ENCODE measurements at regions not wholly inside any gene's neighbourhood (a gene's known extent, or its start where the extent isn't known, plus 50 kb on each side); places are given as distances from the start of the nearest gene placed in this dataset.

DNA sequence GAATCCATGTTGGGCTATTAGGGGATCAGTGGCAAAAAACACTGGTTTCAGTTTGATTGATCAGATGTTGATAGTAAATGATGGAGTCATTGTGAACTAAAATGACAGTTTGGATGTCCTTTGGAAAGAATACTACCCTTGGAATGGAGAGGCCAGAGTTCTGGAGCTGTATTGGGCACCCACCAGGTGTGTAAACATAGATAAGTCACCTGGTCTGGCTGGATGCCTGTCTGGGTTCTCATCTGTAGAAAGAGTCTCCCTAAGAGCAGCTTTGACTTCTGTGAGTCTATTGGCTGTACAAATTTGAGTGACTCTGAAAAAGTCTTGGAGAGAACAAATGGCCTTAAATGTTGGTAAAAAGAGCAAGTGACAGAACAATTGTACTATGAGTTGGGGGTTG is 115.0 kb downstream of the SCP2D1 start:
- Histone ChIP-seq H3K4me1 (no peaks in the 10 kb centered on the region), H3K27ac (no peak overlapping the region), H3K36me3 (no peaks in the 10 kb centered on the region), H3K27me3 (replicated peaks in 1 of 7) (no peaks in the 10 kb centered on the region), H3K9me3 (peaks cover 0 to 9% (median 0%) of the 10 kb centered on the region in 8 donors), H3K4me3 (no peak overlapping the region)
- no peak for TF ChIP-seq POLR2AphosphoS5 (IDR thresholded peaks at IDR 0.05)
- TF ChIP-seq, protein P1, sequence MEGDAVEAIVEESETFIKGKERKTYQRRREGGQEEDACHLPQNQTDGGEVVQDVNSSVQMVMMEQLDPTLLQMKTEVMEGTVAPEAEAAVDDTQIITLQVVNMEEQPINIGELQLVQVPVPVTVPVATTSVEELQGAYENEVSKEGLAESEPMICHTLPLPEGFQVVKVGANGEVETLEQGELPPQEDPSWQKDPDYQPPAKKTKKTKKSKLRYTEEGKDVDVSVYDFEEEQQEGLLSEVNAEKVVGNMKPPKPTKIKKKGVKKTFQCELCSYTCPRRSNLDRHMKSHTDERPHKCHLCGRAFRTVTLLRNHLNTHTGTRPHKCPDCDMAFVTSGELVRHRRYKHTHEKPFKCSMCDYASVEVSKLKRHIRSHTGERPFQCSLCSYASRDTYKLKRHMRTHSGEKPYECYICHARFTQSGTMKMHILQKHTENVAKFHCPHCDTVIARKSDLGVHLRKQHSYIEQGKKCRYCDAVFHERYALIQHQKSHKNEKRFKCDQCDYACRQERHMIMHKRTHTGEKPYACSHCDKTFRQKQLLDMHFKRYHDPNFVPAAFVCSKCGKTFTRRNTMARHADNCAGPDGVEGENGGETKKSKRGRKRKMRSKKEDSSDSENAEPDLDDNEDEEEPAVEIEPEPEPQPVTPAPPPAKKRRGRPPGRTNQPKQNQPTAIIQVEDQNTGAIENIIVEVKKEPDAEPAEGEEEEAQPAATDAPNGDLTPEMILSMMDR (IDR thresholded peaks at IDR 0.05 in 8 of 11, conservative IDR thresholded peaks at IDR 0.05 in 3 of 11): no peak
- TF ChIP-seq POLR2A (IDR thresholded peaks at IDR 0.05): no peak
- intact Hi-C loops (cut with DNase I; ENCODE audit: low total_unique reads): no loop called here
- no peak for DNase-seq

DNA sequence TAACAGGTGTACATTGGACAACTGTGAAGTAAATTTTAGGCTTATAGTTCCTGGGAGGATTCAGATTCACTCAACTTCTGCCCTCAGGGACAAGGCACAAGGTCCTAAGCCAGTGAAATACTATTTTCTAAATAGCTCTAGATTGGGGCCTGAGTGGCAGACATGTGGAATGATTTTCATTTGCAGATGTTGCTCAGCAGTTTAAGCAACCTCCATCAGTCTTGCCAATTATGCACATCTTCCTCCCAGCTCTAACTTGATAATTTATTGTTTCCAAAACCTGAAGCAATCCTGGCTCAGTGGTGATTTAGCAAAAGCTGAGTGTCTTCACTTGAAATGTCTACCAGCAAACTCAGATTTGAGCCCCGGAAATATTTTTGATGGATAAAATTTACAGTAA is 116.2 kb downstream of the SCP2D1 start:
- TF ChIP-seq, protein P1 (IDR thresholded peaks at IDR 0.05 in 8 of 11, conservative IDR thresholded peaks at IDR 0.05 in 3 of 11): no peak
- no peak for TF ChIP-seq POLR2AphosphoS5 (IDR thresholded peaks at IDR 0.05)
- no peak for TF ChIP-seq POLR2A (IDR thresholded peaks at IDR 0.05)
- Histone ChIP-seq H3K9me3 (peaks cover 0 to 12% (median 0%) of the 10 kb centered on the region in 8 donors), H3K27me3 (replicated peaks in 1 of 7) (no peaks in the 10 kb centered on the region), H3K4me3 (no peak overlapping the region), H3K27ac (no peak overlapping the region), H3K4me1 (no peaks in the 10 kb centered on the region), H3K36me3 (no peaks in the 10 kb centered on the region)
- intact Hi-C loops (cut with DNase I; ENCODE audit: low total_unique reads): no loop called here
- DNase-seq: no peak
- 91 to 99% (median 94%) methylated on average over 1 of the region's 1 CpG for WGBS, 5 donors

DNA sequence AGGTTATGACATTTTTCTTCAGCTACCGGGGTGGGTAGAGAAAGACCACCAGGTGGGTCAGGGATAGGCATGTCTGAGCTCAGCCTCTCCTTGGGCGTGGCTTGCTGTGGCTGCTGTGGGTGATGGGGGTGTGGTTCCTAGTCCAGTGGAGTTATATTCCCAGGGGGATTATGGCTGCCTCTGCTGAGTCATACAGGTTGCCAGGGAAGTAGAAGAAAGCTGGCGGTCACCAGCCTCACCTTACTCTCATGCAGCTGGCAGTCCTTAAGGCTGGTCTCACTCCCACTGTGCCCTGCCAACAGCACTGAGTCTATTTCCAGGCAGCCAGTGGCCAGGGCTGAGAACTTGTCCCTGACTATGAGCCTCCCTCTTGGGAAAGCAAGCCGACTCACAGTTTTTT is 130.0 kb downstream of the SCP2D1 start:
- Histone ChIP-seq H3K36me3 (no peaks in the 10 kb centered on the region), H3K27me3 (replicated peaks in 1 of 7) (peaks cover 0 to 23% (median 0%) of the 10 kb centered on the region in 7 donors), H3K9me3 (peaks cover 0 to 15% (median 0%) of the 10 kb centered on the region in 8 donors), H3K4me1 (no peaks in the 10 kb centered on the region), H3K4me3 (no peak overlapping the region), H3K27ac (no peak overlapping the region)
- intact Hi-C loops (cut with DNase I; ENCODE audit: low total_unique reads): no loop called here
- WGBS, 5 donors: 73 to 92% (median 88%) methylated on average over 1 to 4 of the region's 4 CpGs
- no peak for DNase-seq
- TF ChIP-seq POLR2AphosphoS5 (IDR thresholded peaks at IDR 0.05) (no peak), POLR2A (IDR thresholded peaks at IDR 0.05) (no peak)
- TF ChIP-seq, protein P1 (IDR thresholded peaks at IDR 0.05 in 8 of 11, conservative IDR thresholded peaks at IDR 0.05 in 3 of 11): no peak

DNA sequence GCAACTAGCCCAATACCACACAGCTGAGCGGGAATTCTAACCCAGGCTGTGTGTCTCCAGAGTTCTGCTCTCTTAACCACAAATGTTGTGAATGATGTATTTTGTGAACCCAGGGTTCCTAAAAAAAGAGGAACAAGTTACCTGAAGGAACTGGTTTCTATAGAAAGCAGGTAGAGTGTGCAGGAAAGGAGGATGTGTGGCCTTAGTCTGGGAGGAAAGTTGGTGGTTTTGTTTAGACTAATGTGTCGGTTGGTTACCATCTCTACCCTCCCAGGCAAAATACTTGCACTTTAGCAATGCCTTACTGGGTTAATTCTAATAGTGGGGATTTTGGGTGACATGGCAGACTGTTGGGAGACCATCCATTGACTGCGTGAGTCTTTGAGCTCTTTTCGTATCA is 143.3 kb downstream of the SCP2D1 start:
- Histone ChIP-seq H3K27ac (no peak overlapping the region), H3K36me3 (no peaks in the 10 kb centered on the region), H3K9me3 (peaks cover 0 to 11% (median 4%) of the 10 kb centered on the region in 8 donors), H3K4me1 (no peaks in the 10 kb centered on the region), H3K4me3 (no peak overlapping the region), H3K27me3 (replicated peaks in 1 of 7) (peaks cover 0 to 5% (median 0%) of the 10 kb centered on the region in 7 donors)
- WGBS, 5 donors: 63 to 71% (median 70%) methylated on average over 4 of the region's 4 CpGs
- TF ChIP-seq, protein P1 (IDR thresholded peaks at IDR 0.05 in 8 of 11, conservative IDR thresholded peaks at IDR 0.05 in 3 of 11): no peak
- TF ChIP-seq POLR2AphosphoS5 (IDR thresholded peaks at IDR 0.05): no peak
- intact Hi-C loops (cut with DNase I; ENCODE audit: low total_unique reads): no loop called here
- DNase-seq: no peak
